Psoas muscle (tissue), 7 donors: ENCODE measurements at regions not wholly inside any gene's neighbourhood (a gene's known extent, or its start where the extent isn't known, plus 50 kb on each side); places are given as distances from the start of the nearest gene placed in this dataset.
A peak's percentile ranks its signal among the peaks of the same experiment; 100 is the strongest.

Experiments used
- ATAC-seq, 4 donors: fragments of 200-7000 bp; cut with Tn5 transposase; one replicate each; pipeline ENCODE4 v1.9.1; 2020; ENCODE audit warnings: moderate library complexity in 3 of 4, mild to moderate bottlenecking in 2 of 4
- DNase-seq, 2 donors: peaks; one replicate each; pipeline ENCODE4 v3.0.0-alpha.2; 2020
- H3K27ac ChIP-seq: fragments of 200-600 bp; one replicate; pipeline ENCODE4 v1.8.0; 2022
- H3K27me3 ChIP-seq, 3 donors: fragments of 200-600 bp in 1 of 3; one replicate each; pipeline versions ENCODE4 v1.6.1 to v1.8.0; 2013 to 2022; ENCODE audit warnings: low read length in 2 of 3, mild to moderate bottlenecking in 2 of 3, moderate library complexity in 1 of 3; ENCODE audit not compliant: insufficient read depth in 3 of 3
- H3K36me3 ChIP-seq, 2 donors: fragments of 200-600 bp in 1 of 2; one replicate each; pipeline versions ENCODE4 v1.6.1 to v1.8.0; 2013 to 2022; ENCODE audit warnings: low read depth in 1 of 2, mild to moderate bottlenecking in 1 of 2, moderate library complexity in 1 of 2; ENCODE audit not compliant: insufficient read depth in 1 of 2
- H3K4me1 ChIP-seq: fragments of 200-600 bp; one replicate; pipeline ENCODE4 v1.8.0; 2022
- H3K4me3 ChIP-seq: fragments of 200-600 bp; one replicate; pipeline ENCODE4 v1.8.0; 2022; ENCODE audit warnings: mild to moderate bottlenecking
- H3K9me3 ChIP-seq: fragments of 200-600 bp; one replicate; pipeline ENCODE4 v1.8.0; 2022
- CTCF ChIP-seq: fragments of 200-600 bp; IDR thresholded peaks from one replicate; pipeline ENCODE4 v1.8.0; 2022; ENCODE audit warnings: antibody characterized with exemption
- WGBS, 3 donors: extraction: QIAGEN DNeasy Blood & Tissue Kit; methylation state at CpG; one replicate each; pipeline versions ENCODE4 v1.1.6 to v1.1.7; 2013; 5-methylcytosine and 5-hydroxymethylcytosine counted together
- intact Hi-C, 2 donors: fragments of 100-400 bp; cut with DNase I; formaldehyde crosslinking; loops; one replicate each; pipeline versions ENCODE4 v1.11.0 to v1.14.2; 2022
- donor health status: healthy with polysubstance abuse.
- donor health status: DM: no; HTN: no; CAD: no; lungs with moderate emphysema.
- donor health status: Bipolar disorder and iron deficiency.
- donor health status: healthy.
- donor health status: DM: yes; HTN: yes; CAD: no.
- donor health status: DM: no; HTN: no; CAD: no.
- donor health status: DM: yes; HTN: yes; CAD: no.

- 94 to 100% (median 94%) methylated on average over 3 of the region's 3 CpGs for WGBS, 3 donors
- Histone ChIP-seq H3K27ac (no peak overlapping the region), H3K9me3 (no peaks in the 10 kb centered on the region), H3K4me3 (no peak overlapping the region), H3K27me3 (no peaks in the 10 kb centered on the region), H3K36me3 (no peaks in the 10 kb centered on the region), H3K4me1 (peaks cover 11% of the 10 kb centered on the region)
- no peak for TF ChIP-seq CTCF
- ATAC-seq = no peak
- intact Hi-C loops = no loop called here
- no peak for DNase-seq
Measured at GRCh38 chr9:90022474-90022873, 417.7 kb downstream of the GADD45G start.

GRCh38 chr9:90023861-90024260, 419.0 kb downstream of the GADD45G start:
- WGBS, 3 donors = 72 to 82% (median 76%) methylated on average over 5 of the region's 5 CpGs
- TF ChIP-seq CTCF = no peak

GRCh38 chr9:90024409-90024808, 419.6 kb downstream of the GADD45G start:
- no peak for DNase-seq
- peaks cover 11% of the 10 kb centered on the region for H3K4me1 ChIP-seq
- H3K27me3 ChIP-seq = no peaks in the 10 kb centered on the region
- H3K9me3 ChIP-seq = no peaks in the 10 kb centered on the region
- no peak for TF ChIP-seq CTCF
- H3K4me3 ChIP-seq = no peak overlapping the region
- H3K27ac ChIP-seq = no peak overlapping the region
- intact Hi-C loops = loop anchor here in 1 of 2 donors (2.0 kb wide), 1 partner anchor 24 kb away; no protein-coding TSS in a partner anchor
- 69 to 78% (median 73%) methylated on average over 3 of the region's 3 CpGs for WGBS, 3 donors
- no peaks in the 10 kb centered on the region for H3K36me3 ChIP-seq
- ATAC-seq = no peak

More at GRCh38 chr9:90023861-90024260, 419.0 kb downstream of the GADD45G start:
- H3K27me3 ChIP-seq = no peaks in the 10 kb centered on the region
- H3K4me3 ChIP-seq = no peak overlapping the region
- no peaks in the 10 kb centered on the region for H3K9me3 ChIP-seq
- peaks cover 11% of the 10 kb centered on the region for H3K4me1 ChIP-seq
- H3K36me3 ChIP-seq = no peaks in the 10 kb centered on the region
- H3K27ac ChIP-seq = no peak overlapping the region
- no peak for DNase-seq
- intact Hi-C loops = loop anchor here in 1 of 2 donors (2.0 kb wide), 1 partner anchor 23 kb away; no protein-coding TSS in a partner anchor
- ATAC-seq = no peak

- Histone ChIP-seq H3K9me3 (no peaks in the 10 kb centered on the region), H3K4me3 (no peak overlapping the region), H3K4me1 (peaks cover 10% of the 10 kb centered on the region), H3K36me3 (no peaks in the 10 kb centered on the region), H3K27me3 (no peaks in the 10 kb centered on the region), H3K27ac (no peak overlapping the region)
- DNase-seq = no peak
- no peak for TF ChIP-seq CTCF
- intact Hi-C loops = loop anchor here in 1 of 2 donors (2.0 kb wide), 1 partner anchor 24 kb away; no protein-coding TSS in a partner anchor
- no peak for ATAC-seq
- WGBS, 3 donors = 88 to 95% (median 92%) methylated on average over 9 of the region's 9 CpGs
Measured at GRCh38 chr9:90024823-90025222, 420.0 kb downstream of the GADD45G start.

- no peak for TF ChIP-seq CTCF
Measured at GRCh38 chr9:90025816-90026215, 421.0 kb downstream of the GADD45G start.

More at GRCh38 chr9:90025816-90026215, 421.0 kb downstream of the GADD45G start:
- ATAC-seq (peak; percentile 79 to 95 (median 94)), DNase-seq (no peak)
- Histone ChIP-seq H3K27ac (peak overlapping the region; percentile 3), H3K4me3 (no peak overlapping the region), H3K27me3 (no peaks in the 10 kb centered on the region), H3K36me3 (no peaks in the 10 kb centered on the region), H3K4me1 (peaks cover under 1% of the 10 kb centered on the region), H3K9me3 (no peaks in the 10 kb centered on the region)
- 21 to 42% (median 34%) methylated on average over 3 of the region's 3 CpGs for WGBS, 3 donors
- intact Hi-C loops = loop anchor here in 1 of 2 donors (2.0 kb wide), 1 partner anchor 25 kb away; no protein-coding TSS in a partner anchor
